ENCODE measurements at regions not wholly inside any gene's neighbourhood (a gene's known extent, or its start where the extent isn't known, plus 50 kb on each side); places are given as distances from the start of the nearest gene placed in this dataset.
"Not testable (repeated sequence)": the region's sequence is repeated elsewhere in the genome, so short reads cannot be mapped to it uniquely, and the experiment has no call there.

GRCh38 chr16:25556289-25556967 is 135.3 kb upstream of the HS3ST4 start:
- H3K27ac ChIP-seq (ENCODE audit: insufficient read depth, low read length); H2AFZ ChIP-seq (ENCODE audit: low read length); H3K9me3 ChIP-seq (ENCODE audit: control insufficient read depth, insufficient read depth, low read depth, low read length); H4K20me1 ChIP-seq (ENCODE audit: control insufficient read depth, extremely low read depth, insufficient read depth, low read length); H3K36me3 ChIP-seq (ENCODE audit: control insufficient read depth, insufficient read depth, low read length); H3K4me3 ChIP-seq (replicated peaks in 1 of 4; ENCODE audit: control extremely low read depth in 1 of 4, insufficient read depth in 1 of 4, low read depth in 3 of 4, low read length in 4 of 4); H3K4me2 ChIP-seq (ENCODE audit: extremely low read depth, insufficient read depth, low read length); H3K79me2 ChIP-seq (ENCODE audit: control insufficient read depth, insufficient read depth, low read length); H3K9ac ChIP-seq (ENCODE audit: insufficient read depth, low read length); DNase-seq (ENCODE audit: low read depth in 2 of 2); H3K27me3 ChIP-seq (ENCODE audit: control insufficient read depth, insufficient read depth, low read length); H3K4me1 ChIP-seq (ENCODE audit: control insufficient read depth, extremely low read depth, insufficient read depth, low read length): not testable (repeated sequence)

GRCh38 chr16:25553711-25554436 is 137.9 kb upstream of the HS3ST4 start:
- Histone ChIP-seq H3K4me2 (ENCODE audit: extremely low read depth, insufficient read depth, low read length) (no peak overlapping the region), H3K79me2 (ENCODE audit: control insufficient read depth, insufficient read depth, low read length) (no peaks in the 10 kb centered on the region), H3K4me3 (replicated peaks in 1 of 4; ENCODE audit: control extremely low read depth in 1 of 4, insufficient read depth in 1 of 4, low read depth in 3 of 4, low read length in 4 of 4) (no peak overlapping the region), H3K4me1 (ENCODE audit: control insufficient read depth, extremely low read depth, insufficient read depth, low read length) (no peaks in the 10 kb centered on the region), H3K9ac (ENCODE audit: insufficient read depth, low read length) (no peak overlapping the region), H2AFZ (ENCODE audit: low read length) (no peak overlapping the region), H3K27me3 (ENCODE audit: control insufficient read depth, insufficient read depth, low read length) (no peaks in the 10 kb centered on the region), H3K9me3 (ENCODE audit: control insufficient read depth, insufficient read depth, low read depth, low read length) (no peaks in the 10 kb centered on the region), H4K20me1 (ENCODE audit: control insufficient read depth, extremely low read depth, insufficient read depth, low read length) (no peaks in the 10 kb centered on the region), H3K36me3 (ENCODE audit: control insufficient read depth, insufficient read depth, low read length) (no peaks in the 10 kb centered on the region), H3K27ac (ENCODE audit: insufficient read depth, low read length) (no peak overlapping the region)
- DNase-seq (ENCODE audit: low read depth in 2 of 2) = peak; percentile 1 to 15
- TF ChIP-seq EZH2 (IDR thresholded peaks at IDR 0.05; ENCODE audit: low read length, missing control alignments) (no peak), CTCF (conservative IDR thresholded peaks at IDR 0.05 in 1 of 2, IDR thresholded peaks at IDR 0.05 in 1 of 2; ENCODE audit: low read depth in 1 of 2, low read length in 2 of 2) (no peak)

- TF ChIP-seq CTCF (conservative IDR thresholded peaks at IDR 0.05 in 1 of 2, IDR thresholded peaks at IDR 0.05 in 1 of 2; ENCODE audit: low read depth in 1 of 2, low read length in 2 of 2) = no peak
- TF ChIP-seq EZH2 (IDR thresholded peaks at IDR 0.05; ENCODE audit: low read length, missing control alignments) = no peak
- Histone ChIP-seq H3K4me3 (replicated peaks in 1 of 4; ENCODE audit: control extremely low read depth in 1 of 4, insufficient read depth in 1 of 4, low read depth in 3 of 4, low read length in 4 of 4) (no peak overlapping the region), H3K9ac (ENCODE audit: insufficient read depth, low read length) (no peak overlapping the region)
Observed at GRCh38 chr16:25550647-25551046, 141.1 kb upstream of the HS3ST4 start.

More at GRCh38 chr16:25550647-25551046, 141.1 kb upstream of the HS3ST4 start:
- Histone ChIP-seq H2AFZ (ENCODE audit: low read length) (no peak overlapping the region), H3K79me2 (ENCODE audit: control insufficient read depth, insufficient read depth, low read length) (no peaks in the 10 kb centered on the region), H4K20me1 (ENCODE audit: control insufficient read depth, extremely low read depth, insufficient read depth, low read length) (no peaks in the 10 kb centered on the region), H3K9me3 (ENCODE audit: control insufficient read depth, insufficient read depth, low read depth, low read length) (no peaks in the 10 kb centered on the region), H3K27ac (ENCODE audit: insufficient read depth, low read length) (no peak overlapping the region), H3K4me1 (ENCODE audit: control insufficient read depth, extremely low read depth, insufficient read depth, low read length) (no peaks in the 10 kb centered on the region), H3K4me2 (ENCODE audit: extremely low read depth, insufficient read depth, low read length) (no peak overlapping the region), H3K36me3 (ENCODE audit: control insufficient read depth, insufficient read depth, low read length) (no peaks in the 10 kb centered on the region), H3K27me3 (ENCODE audit: control insufficient read depth, insufficient read depth, low read length) (no peaks in the 10 kb centered on the region)
- DNase-seq (ENCODE audit: low read depth in 2 of 2) = no peak

Measured in fibroblast of lung (primary cell).